ENCODE measurements at regions not wholly inside any gene's neighbourhood (a gene's known extent, or its start where the extent isn't known, plus 50 kb on each side); places are given as distances from the start of the nearest gene placed in this dataset.
"Not testable (repeated sequence)": the region's sequence is repeated elsewhere in the genome, so short reads cannot be mapped to it uniquely, and the experiment has no call there.

DNA sequence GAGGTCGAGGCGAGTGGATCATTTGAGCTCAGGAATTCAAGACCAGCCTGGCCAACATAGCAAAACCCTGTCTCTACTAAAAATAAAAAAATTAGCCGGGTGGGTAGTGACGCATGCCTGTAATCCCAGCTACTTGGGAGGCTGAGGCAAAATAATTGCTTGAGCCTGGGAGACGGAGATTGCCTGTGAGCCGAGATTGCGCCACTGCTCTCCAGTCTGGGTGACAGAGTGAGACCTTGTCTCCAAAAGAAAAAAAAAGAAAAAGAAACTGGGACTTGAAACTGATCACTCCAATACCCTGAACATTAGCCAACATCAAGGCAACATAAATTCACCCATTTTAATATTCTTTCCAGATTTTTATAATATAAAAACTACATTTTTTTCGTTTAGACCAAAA, 874.6 kb upstream of the MBL2 start:
- not testable (repeated sequence) for DNase-seq

DNA sequence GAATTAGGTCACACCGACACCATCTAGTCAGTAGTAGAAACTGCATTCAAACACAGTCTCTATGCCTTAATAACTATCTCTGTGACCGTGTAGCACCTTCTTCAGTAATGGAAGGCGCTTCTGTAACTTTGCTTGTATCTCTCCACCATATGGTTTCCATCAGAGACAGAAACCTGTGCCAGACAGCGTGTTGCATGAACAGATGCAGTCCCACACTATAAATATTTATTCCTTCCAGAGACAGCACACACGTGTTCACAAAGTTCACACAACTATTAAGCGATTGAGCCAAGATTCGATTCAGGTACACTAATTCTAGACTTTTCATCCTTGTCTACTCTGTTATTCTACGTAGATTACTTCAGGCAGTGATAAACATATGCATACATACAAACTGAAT, 873.9 kb upstream of the MBL2 start:
- DNase-seq, result peak; percentile 16

DNA sequence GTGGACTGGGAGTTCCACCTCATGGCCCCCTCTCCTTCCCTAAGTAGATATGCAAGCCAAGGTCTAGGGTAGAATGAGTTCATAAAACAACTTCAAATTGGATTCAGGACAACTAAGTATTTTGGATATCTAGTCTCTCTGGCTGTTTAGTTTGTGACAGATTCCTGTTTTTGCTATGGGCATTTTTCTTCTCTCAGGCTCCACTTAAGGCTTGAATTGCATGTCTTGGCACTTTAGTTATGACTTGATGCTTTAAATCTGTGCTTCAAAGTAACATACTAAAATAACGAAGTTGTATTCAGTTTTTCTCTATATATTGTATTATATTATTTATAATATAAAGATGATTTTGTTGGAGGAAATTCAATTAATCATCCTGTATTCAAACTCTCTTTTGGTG, 873.4 kb upstream of the MBL2 start:
- no peak for DNase-seq

DNA sequence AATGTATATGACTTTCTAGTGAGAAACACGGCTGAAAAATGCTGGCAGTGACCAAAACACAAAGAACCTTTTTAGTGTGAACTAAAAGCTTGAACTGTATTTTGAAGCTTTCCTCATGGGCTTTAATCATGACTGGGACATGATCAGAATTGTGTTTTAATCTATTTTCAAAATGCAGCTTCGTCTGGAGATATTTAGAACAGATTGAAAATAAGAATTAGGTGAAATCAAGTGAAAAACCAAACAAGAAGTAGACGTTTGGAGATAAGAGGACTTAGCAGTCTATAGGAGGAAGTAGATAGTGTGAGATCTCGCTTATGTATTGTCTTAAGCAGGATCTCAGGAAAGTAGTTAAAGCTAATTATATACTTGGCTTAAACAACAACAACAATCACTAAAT, 865.4 kb upstream of the MBL2 start:
- DNase-seq, result no peak

DNA sequence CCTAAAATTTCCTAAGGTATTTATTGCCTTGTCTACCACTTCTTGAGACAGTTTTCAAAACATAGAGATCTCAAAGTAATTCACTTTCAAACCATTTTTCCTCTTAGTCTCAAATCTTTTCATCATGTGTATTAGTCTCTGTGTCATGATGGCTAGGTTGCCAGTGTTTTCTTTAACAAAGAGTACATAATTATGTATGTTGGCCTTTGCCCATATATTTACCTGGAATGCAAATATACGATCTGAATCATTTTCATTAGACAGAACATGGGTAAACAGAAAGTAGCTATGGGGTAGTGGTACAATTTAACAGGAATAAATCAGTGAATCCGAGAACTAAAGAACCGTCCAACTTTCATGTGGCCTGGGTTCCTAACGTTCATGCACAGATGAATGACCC, 852.1 kb upstream of the MBL2 start:
- no peak for DNase-seq

DNA sequence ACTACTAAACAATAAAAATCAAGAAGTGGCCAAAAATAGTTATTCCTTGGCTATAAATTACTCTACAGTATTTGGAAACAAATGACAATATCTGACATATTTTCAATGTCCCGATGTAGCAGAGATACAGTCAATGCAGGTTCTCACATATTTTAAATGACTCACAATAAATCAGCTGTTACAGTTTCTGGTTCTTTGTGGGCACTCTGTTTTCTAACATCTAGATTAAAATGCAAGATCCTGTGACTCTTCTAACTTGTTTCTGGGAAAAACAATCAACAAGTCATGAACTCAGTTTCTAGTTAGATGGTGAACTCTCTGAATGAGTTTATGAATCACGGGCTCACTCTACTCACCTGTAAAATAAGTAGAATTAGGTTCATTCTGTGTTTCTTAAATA, 849.6 kb upstream of the MBL2 start:
- DNase-seq, result no peak

DNA sequence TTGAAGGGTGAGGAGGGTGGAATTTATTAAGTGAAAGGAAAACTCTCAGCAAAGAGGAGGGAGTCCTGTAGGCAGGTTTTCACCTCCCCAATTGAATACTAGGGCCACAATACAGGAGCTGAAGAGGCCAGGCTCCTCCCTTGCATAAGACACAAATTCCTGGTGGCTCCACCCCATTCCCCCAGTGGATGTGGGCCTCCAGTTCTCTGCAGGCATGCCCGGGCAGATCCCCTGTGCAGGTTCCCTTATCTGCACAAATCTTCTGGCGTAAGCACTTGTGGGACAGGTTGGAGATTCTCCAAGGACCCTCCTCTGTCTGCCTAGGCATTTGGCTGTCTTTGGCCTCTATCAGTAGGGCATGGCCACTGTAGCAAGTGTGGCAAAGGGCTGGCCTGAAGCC, 847.1 kb upstream of the MBL2 start:
- DNase-seq, result no peak

DNA sequence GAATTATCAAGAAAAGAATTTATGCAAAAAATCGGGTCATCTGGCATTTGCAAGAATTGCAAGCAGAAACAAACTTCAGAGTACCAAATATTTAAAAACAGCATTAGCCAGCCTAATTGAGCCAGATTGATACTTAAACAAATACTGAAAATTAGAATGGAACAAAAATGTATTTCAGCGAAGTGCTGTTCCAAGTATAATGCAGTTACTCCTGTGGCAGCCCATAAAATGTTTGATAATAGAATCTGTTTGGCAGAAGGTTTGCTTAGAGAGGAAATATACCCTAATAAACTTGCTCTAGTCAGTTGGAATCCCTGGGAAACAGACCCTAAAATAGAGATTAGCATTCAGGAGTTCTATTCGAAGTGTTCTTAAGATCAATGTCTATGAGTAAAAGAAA, 835.1 kb upstream of the MBL2 start:
- DNase-seq, result no peak

DNA sequence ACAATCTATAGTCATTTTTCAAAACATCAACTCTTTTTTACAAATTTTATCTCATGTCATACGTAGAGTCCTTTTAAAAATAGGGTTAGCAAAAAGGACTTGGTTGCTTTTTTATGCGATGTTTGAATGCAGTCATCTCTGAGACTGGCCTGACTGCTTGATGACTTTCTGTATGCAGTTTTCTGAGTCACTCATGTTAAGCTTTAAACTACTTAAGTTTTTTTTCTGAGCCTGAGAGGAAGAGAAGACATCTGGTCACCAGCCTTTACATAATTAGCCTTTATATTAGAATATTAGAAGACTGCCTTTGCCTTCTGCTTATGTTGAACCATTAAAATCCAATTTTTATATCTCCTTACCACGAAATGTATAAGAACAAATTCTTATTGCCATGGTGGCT, 834.4 kb upstream of the MBL2 start:
- DNase-seq, result no peak

DNA sequence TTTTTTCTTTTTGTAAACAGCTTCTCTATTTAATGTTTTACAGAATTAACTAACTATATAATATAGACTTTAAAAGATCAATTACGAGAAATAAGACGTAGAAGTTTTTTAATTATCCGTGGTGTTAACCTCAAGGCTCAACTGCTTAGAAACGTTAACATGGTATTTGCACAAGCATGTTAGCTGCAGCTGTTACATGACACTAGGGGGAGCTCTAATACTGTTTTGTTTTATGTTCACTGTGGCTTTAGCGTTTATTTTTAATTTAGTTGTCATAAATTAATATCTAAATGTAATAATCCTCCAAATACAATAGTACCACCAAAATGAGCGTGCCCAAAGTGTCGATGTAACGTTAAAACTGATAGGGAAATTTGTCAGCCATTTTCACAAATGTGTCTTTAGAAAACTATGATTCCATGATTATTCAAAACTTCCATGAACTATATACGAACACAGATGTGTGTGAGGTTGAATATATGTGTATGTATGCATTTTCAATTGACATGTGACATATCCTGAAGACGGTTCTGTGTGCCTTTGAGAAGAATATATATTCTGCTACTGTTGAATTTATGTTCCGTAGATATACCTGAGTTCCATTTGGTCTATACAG, 828.8 kb upstream of the MBL2 start:
- DNase-seq, result peak; percentile 70

DNA sequence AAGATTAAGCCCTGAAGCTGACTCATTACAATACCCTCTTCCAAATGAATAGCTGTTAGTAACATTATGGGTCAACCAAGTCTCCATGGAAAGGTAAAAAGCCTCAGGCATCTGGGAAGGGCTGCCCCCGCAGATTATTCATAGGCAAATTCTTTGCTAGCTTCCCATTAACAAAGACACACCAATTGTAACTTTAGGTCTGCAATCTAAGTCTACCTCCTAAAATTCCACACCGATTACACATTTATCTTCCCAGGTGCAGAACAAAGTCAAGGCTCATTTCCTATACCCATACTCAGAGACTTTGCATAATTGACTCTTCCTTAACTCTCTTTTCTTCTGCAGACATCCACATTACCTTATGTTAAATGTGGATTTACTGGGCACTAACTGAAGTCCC, 826.3 kb upstream of the MBL2 start:
- no peak for DNase-seq

DNA sequence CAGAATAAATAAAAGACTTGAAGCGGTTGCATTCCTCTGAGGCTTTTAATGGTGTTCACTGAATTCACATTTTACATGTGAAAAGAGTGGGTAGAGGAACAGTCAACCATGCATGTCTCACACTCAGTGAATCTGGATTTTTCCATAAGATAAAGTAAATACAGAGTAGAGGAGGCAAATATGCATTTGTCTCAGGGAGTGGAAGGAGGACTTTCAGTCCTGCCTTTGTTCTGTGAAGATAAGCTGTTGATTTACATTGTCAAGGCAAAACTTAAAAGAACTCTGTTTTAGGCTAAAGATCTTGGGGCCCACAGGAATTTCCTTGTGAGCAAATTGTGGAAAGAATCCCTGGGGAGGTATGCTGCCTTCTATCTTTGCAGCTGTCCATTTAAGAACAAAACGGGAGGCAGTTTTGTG, 825.3 kb upstream of the MBL2 start:
- no peak for DNase-seq

DNA sequence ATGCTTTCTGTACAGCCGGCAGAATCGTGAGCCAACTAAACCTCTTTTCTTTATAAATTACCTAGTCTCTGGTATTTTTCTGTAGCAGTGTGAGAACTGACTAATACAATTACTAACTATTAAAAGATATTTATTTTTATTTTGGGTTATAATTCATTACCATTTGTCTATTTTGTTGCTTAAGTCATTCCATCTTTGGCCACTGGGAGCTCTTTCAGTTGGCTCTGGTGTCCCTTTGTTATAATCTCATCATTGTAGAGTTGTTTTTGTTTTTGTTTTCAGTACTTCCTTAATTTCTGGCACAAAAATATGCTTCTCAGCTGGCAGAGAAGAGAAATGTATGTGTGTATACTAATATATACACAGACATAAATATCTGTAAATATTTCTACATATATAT, 807.9 kb upstream of the MBL2 start:
- no peak for DNase-seq

DNA sequence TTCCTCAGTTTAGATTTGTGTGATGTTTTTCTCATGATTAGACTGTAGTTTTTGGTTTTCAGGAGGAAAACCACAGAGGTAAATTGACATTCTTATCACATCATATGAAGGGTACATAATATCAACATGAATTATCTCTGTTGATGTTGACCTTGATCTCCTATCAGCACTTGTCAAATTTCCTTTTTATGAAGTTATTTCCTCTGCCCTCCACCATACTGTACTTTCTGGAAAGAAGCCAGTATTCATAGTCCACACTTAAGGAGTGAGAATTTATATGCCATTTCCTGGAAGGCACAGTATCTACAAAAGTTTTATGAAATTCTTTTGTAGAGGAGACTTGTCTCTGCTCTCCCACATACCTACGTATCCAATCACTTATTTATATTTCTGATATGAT, 807.2 kb upstream of the MBL2 start:
- no peak for DNase-seq

DNA sequence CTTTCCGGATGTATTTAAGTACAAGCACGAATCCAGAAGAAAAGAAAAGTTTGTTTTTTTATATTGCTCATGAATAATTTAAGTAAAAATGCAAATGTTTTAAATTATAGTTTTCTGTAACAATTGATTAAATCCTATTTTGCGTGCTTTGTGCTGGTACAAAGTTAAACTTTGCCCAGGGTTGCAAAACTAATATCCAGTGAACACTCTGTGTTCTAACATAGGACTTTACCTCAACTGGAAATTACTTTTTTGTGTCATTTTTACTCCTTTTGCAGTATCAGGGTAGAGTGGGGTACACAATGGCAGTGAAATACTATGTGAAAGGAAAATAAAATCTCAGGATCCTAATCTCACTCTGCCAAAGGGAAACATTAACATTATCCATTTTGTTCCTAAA, 801.4 kb upstream of the MBL2 start:
- no peak for DNase-seq

DNA sequence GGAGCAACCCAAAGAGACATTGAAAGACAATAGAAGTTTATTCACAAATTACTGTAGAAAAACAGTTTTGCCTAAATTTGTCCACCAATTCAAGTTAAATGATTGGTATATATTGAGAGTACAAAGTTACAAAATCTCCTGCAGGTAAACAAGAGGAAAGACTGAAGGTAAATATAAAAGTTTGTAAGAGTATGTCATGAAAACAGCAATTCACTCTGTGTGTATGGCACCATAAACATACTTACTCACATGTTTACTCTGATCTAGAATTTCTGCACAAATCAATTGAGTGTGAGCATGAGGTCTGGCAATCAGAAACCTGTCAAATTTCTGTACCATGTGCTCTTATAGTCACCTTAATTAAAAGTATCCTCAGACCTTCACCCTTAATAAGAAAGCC, 800.9 kb upstream of the MBL2 start:
- no peak for DNase-seq

DNA sequence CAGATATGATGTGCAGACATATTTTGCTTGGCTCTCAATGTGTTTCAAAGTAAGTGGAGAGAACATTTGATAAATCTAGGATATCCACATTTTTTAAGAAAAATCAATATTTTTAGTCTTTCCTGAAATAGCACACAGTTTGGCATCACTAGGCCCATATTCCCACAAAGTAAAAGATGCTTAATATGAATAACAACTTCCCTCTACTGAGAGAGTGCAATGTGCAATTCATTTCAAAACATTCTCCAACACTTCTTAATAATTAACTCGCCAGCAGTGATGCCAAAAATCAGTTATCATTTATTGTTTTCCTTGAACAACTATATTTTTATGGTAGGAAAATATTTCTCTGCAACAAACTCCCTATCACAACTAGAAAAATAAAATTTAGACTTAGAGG, 800.2 kb upstream of the MBL2 start:
- no peak for DNase-seq

DNA sequence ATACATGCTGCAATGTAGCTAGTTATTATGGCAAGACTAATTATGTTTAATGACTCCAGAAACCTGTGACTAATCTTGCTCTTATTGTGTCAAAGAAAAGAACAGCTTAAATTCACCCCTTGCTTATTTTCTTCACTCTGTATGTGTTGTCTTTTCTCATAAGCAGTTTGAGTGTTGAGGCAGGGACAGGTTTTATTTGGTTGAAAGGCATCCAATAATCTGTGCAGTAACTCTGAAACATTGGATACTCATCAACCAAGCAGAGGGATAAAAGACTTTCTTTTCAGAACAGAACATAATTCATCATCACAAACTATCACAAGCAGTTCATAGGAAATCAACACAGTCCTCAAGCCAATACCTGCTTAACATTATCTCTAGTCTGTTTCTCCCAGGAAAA, 797.6 kb upstream of the MBL2 start:
- DNase-seq, result no peak

DNA sequence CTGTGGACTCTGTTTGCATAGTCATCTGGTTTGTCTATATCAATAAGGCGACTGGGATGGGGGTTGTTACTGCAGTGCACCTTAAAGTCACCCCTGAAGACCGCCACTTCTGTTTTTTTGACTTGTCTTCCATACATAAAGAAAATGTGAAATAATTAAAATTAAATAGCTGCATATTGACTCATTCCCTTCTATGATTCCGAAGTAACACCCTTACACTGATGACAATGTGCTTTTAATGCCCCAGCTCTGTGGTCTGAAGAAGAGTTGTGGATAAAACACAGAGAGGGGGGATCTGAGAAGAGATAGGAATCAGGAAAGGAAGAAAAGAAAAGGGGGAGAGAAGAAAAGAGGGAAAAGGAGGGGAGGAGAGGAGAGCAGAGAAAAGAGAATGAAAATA, 796.9 kb upstream of the MBL2 start:
- no peak for DNase-seq

DNA sequence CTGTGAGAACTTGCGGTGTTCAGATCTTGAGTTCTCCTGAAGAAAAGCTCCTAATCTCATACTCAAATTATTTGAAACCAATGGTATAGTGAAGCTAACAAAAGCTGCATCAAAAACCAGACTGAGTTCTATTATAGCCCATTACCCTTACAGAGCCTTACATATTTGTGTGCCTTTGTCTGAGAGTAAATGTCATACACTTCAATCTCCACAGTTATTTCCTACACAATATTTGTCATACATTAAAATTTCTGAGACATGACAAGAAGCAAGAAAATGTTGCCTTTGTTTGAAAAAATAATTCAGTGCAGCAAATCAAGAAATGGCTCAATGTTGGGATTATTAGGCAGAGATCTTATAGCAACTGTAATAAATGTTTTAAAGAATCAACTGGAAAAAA, 776.1 kb upstream of the MBL2 start:
- DNase-seq, result no peak

DNA sequence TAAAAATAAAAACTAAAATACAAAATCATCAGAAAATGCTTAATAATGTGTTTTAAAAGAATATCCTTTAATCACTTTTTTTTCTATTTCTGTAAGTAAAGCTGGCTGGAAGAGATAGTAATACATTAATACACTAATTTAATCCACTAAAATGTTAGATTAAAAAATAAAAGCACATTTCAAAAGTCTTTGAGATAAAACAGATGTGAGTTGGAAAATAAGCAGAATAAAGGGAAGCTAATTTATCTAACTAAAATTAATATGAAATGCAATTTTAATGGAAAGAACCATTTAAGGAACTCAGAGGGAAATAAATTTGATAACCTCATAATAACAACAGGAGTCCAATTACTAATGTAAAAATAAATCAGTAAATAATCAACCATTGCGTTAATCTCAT, 774.8 kb upstream of the MBL2 start:
- DNase-seq, result no peak

DNA sequence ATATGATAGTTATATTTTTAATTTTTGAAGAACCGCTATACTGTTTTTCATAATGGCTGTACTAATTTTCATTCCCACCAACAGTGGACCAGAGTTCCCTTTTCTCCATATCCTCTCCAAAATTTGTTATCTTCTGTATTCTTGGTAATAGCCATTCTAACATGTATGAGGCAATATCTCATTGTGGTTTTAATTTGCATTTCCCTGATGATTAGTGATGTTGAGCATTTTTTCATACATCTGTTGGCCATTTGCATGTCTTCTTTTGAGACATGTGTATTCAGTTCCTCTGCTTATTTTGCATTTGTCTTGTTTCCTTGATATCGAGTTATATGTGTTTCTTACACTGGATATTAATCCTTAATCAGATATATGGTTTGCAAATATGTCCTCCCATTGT, 770.8 kb upstream of the MBL2 start:
- no peak for DNase-seq

DNA sequence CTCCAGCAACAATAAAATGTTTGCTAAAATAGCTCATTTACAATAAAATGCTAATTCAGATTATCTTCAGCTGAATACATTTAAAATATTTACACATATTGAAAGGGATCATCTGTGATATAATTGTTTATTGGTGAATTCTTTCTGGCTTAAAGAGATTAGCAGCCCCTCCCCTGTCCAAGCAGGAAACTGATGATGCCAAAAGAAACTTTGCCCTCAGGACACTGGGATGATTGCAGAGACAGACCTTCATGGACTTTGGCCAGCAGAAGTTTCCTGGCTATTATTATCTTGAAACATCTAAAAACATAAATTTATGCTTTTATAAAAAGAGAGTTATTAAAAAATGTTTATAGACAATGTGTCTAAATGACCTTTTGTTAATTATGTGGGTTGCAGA, 764.9 kb upstream of the MBL2 start:
- no peak for DNase-seq

DNA sequence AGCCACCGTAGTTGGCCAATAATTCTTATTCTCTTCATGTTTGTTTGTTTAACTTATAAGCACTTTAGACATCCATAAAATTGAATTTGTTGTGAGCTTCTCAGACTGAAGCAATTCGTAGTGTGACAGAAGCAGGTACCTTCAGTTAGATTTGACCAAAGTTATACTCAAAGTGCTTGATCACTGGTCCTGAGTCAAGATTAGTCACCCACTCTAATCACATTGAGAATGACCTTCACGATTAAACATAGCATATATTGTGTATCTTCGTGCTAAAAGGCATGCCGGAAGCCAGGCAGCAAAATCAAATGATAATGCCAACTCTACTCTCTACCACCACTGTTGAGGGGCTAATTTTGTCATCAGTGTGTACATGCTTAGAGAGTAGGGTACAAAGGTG, 763.7 kb upstream of the MBL2 start:
- no peak for DNase-seq

DNA sequence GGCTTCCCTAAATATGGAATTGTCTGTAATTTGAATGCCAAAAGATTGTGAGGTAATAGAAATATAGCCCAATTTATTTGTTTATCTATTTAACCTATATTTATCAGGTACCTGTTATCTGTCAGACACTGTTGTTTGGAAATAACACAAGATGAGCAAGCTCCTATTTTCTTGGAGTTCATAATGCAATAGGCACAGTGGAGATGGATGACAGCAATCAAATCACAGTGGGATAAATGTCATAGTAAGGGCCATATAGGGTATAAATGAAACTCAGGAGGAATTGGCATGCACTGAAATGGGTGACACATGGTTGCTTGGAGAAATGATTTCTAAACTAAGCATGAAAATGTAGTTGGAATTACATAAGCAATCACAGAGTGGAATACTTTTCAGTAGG, 761.8 kb upstream of the MBL2 start:
- DNase-seq, result no peak

DNA sequence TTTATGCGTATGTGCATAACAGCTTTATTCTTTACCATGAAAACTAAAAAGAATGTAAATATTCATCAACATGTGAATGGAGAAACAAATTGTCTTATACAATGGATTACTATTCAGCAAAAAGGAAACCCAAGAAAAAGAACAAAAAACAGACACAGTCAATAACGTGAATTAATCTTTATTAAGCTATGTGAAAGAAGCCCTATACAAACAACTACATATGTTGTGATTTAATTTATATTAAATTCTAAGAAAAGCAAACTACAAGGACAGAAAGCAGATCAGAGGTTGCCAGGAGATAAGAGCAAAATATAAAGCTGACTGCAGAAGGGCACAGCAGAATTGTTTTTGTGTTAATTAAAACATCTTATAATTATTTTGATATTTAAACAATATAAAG, 756.4 kb upstream of the MBL2 start:
- DNase-seq, result no peak

Data from eye (tissue), 1 donor.